ENCODE measurements at regions not wholly inside any gene's neighbourhood (a gene's known extent, or its start where the extent isn't known, plus 50 kb on each side); places are given as distances from the start of the nearest gene placed in this dataset.

DNA sequence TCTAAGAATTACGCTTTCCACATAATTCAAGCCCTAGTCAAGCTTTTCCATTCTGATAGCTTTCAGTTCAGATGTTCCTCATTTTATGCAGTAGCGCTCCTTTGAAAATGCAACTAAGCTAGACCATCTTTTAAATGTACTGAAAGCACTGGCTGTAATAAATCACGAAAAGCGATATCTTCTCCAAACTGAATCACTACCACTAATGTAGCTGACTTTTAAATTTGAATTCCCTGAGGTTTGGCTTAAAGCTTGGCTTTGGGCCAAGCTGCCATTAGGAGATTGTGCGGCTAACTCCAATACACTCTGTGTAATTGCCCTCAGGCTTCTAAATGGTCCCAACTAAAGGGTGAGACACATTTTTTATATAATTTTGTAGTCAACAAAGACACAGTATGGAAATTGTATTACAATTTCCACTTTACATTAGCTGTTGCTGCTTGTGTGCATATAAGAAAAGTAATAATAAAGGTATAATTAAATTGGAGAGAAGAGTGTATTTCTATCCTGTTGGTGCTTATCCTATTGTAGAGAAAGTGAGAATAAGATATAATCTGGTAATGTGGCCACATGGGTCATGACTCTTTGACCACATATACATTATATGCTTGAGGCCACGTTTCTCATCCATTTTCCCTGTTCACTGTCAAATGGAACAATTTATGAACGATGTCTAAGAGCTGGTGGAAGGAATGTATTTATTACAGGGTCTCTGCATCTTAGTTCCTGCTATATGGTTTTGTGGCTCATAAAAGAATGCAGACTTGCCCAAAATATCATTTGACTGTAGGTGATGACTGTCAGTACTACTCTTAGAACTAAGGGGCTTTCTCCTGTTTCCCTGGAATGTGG lies 118.7 kb upstream of the TAF11L2 start:
- BruUV-seq (replicated peaks): no TSS peak
- intact Hi-C loops (cut with micrococcal nuclease; ENCODE audit: unreplicated experiment): no loop called here

DNA sequence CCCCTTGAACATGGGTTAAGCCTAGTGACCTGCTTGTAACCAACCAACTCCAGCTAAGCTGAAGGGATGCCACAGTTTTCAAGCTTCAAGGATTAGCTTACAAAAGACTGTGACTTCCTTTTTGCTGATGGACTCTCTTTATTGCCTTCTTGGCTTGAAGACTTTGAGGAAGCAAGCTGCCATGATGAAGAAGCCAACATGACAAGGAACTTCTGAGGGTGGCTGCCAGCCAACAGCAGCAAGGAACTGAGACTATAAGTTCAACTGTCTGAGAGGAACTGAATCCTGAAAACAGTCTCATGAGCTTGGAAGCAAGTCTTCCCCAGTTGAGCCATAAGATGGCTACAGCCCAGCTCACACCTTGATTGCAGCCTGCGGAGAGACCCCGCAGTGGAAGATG lies 116.1 kb upstream of the TAF11L2 start:
- no peak overlapping the region for H3K4me2 ChIP-seq (ENCODE audit: low read length)
- DNase-seq (ENCODE audit: low spot score): peak; percentile 9
- H3K9me3 ChIP-seq (ENCODE audit: low read length): no peaks in the 10 kb centered on the region
- no peaks in the 10 kb centered on the region for H3K79me2 ChIP-seq (ENCODE audit: insufficient read depth, low read depth, low read length)
- intact Hi-C loops (cut with micrococcal nuclease; ENCODE audit: unreplicated experiment): no loop called here
- H3K36me3 ChIP-seq (ENCODE audit: insufficient read depth, low read length): no peaks in the 10 kb centered on the region
- no peaks in the 10 kb centered on the region for H3K4me1 ChIP-seq (ENCODE audit: insufficient read depth, low read length, poor library complexity, severe bottlenecking)
- no peak overlapping the region for H3K27ac ChIP-seq (ENCODE audit: low read depth, low read length, poor library complexity, severe bottlenecking)
- ChIA-PET CTCF (ENCODE audit: unreplicated experiment) (interaction anchor here (1.0 to 1.2 kb wide), 2 partner anchors 19 to 166 kb away, joined by 3 read pairs; no protein-coding TSS in a partner anchor), POLR2A (interaction anchor here (0.7 kb wide), 1 partner anchor 25 kb away, joined by 3 read pairs; no protein-coding TSS in a partner anchor)
- BruUV-seq (replicated peaks): no TSS peak
- no peaks in the 10 kb centered on the region for H4K20me1 ChIP-seq (ENCODE audit: insufficient read depth, low read length)
- no peak overlapping the region for H2AFZ ChIP-seq (ENCODE audit: low read length)
- H3K9me2 ChIP-seq (ENCODE audit: insufficient read depth, low read length): no peaks in the 10 kb centered on the region
- H3K4me3 ChIP-seq (ENCODE audit: low read depth, low read length, poor library complexity, severe bottlenecking): no peak overlapping the region
- TF ChIP-seq CTCF (conservative IDR thresholded peaks at IDR 0.05; ENCODE audit: low read length) (no peak), EZH2phosphoT487 (IDR thresholded peaks at IDR 0.05; ENCODE audit: borderline replicate concordance, low read depth, low read length) (no peak)

More for the DNA sequence above, 118.7 kb upstream of the TAF11L2 start:
- ChIA-PET CTCF (ENCODE audit: unreplicated experiment) (no interaction called here), POLR2A (interaction anchor here (0.5 to 1.8 kb wide), 7 partner anchors 8 to 1296 kb away, joined by 3 to 5 read pairs (median 3); no protein-coding TSS in a partner anchor)
- Histone ChIP-seq H3K4me2 (ENCODE audit: low read length) (no peak overlapping the region), H3K4me3 (ENCODE audit: low read depth, low read length, poor library complexity, severe bottlenecking) (no peak overlapping the region), H3K4me1 (ENCODE audit: insufficient read depth, low read length, poor library complexity, severe bottlenecking) (peaks cover 4% of the 10 kb centered on the region), H2AFZ (ENCODE audit: low read length) (no peak overlapping the region), H4K20me1 (ENCODE audit: insufficient read depth, low read length) (no peaks in the 10 kb centered on the region), H3K79me2 (ENCODE audit: insufficient read depth, low read depth, low read length) (no peaks in the 10 kb centered on the region), H3K9me2 (ENCODE audit: insufficient read depth, low read length) (no peaks in the 10 kb centered on the region), H3K9me3 (ENCODE audit: low read length) (no peaks in the 10 kb centered on the region), H3K36me3 (ENCODE audit: insufficient read depth, low read length) (no peaks in the 10 kb centered on the region), H3K27ac (ENCODE audit: low read depth, low read length, poor library complexity, severe bottlenecking) (no peak overlapping the region)
- DNase-seq (ENCODE audit: low spot score): no peak
- TF ChIP-seq EZH2phosphoT487 (IDR thresholded peaks at IDR 0.05; ENCODE audit: borderline replicate concordance, low read depth, low read length): no peak
- TF ChIP-seq CTCF (conservative IDR thresholded peaks at IDR 0.05; ENCODE audit: low read length): no peak

- no TSS peak for BruUV-seq (replicated peaks)
- Histone ChIP-seq H3K4me3 (ENCODE audit: low read depth, low read length, poor library complexity, severe bottlenecking) (no peak overlapping the region), H3K4me1 (ENCODE audit: insufficient read depth, low read length, poor library complexity, severe bottlenecking) (no peaks in the 10 kb centered on the region), H3K79me2 (ENCODE audit: insufficient read depth, low read depth, low read length) (no peaks in the 10 kb centered on the region), H3K36me3 (ENCODE audit: insufficient read depth, low read length) (no peaks in the 10 kb centered on the region), H4K20me1 (ENCODE audit: insufficient read depth, low read length) (no peaks in the 10 kb centered on the region), H3K9me2 (ENCODE audit: insufficient read depth, low read length) (no peaks in the 10 kb centered on the region), H2AFZ (ENCODE audit: low read length) (0 out of 2 replicates have a peak overlapping the region, but pooled peaks have one; percentile 21), H3K4me2 (ENCODE audit: low read length) (no peak overlapping the region), H3K27ac (ENCODE audit: low read depth, low read length, poor library complexity, severe bottlenecking) (no peak overlapping the region), H3K9me3 (ENCODE audit: low read length) (no peaks in the 10 kb centered on the region)
- no peak for DNase-seq (ENCODE audit: low spot score)
- TF ChIP-seq EZH2phosphoT487 (IDR thresholded peaks at IDR 0.05; ENCODE audit: borderline replicate concordance, low read depth, low read length) (no peak), CTCF (conservative IDR thresholded peaks at IDR 0.05; ENCODE audit: low read length) (no peak)
- CTCF ChIA-PET (ENCODE audit: unreplicated experiment): no interaction called here
- intact Hi-C loops (cut with micrococcal nuclease; ENCODE audit: unreplicated experiment): no loop called here
- POLR2A ChIA-PET: interaction anchor here (1.2 kb wide), 1 partner anchor 31 kb away, joined by 3 read pairs; no protein-coding TSS in a partner anchor
Measured at GRCh38 chr5:17383526-17383925, 114.5 kb upstream of the TAF11L2 start.
